ENCODE measurements at regions not wholly inside any gene's neighbourhood (a gene's known extent, or its start where the extent isn't known, plus 50 kb on each side); places are given as distances from the start of the nearest gene placed in this dataset.

GRCh38 chr1:5447503-5447960 lies 544.7 kb downstream of the NPHP4 start:
- Histone ChIP-seq H3K9me3 (ENCODE audit: control insufficient read depth, low read length) (no peaks in the 10 kb centered on the region), H2AFZ (no peak overlapping the region), H3K9ac (no peak overlapping the region), H3K27me3 (ENCODE audit: control insufficient read depth, insufficient read depth, low read length) (no peaks in the 10 kb centered on the region), H3K4me1 (no peaks in the 10 kb centered on the region), H3K79me2 (no peaks in the 10 kb centered on the region), H3K27ac (no peak overlapping the region), H3K4me2 (ENCODE audit: low read length) (no peak overlapping the region), H3K36me3 (ENCODE audit: control insufficient read depth, insufficient read depth, low read length) (no peaks in the 10 kb centered on the region), H3K4me3 (ENCODE audit: low read depth, low read length) (no peak overlapping the region)
- TF ChIP-seq CTCF (IDR thresholded peaks at IDR 0.05) = no peak

GRCh38 chr1:5444396-5444795 lies 547.8 kb downstream of the NPHP4 start:
- Histone ChIP-seq H3K27me3 (ENCODE audit: control insufficient read depth, insufficient read depth, low read length) (no peaks in the 10 kb centered on the region), H2AFZ (no peak overlapping the region), H3K27ac (no peak overlapping the region), H3K79me2 (no peaks in the 10 kb centered on the region), H3K9me3 (ENCODE audit: control insufficient read depth, low read length) (no peaks in the 10 kb centered on the region), H3K4me2 (ENCODE audit: low read length) (no peak overlapping the region), H3K4me3 (ENCODE audit: low read depth, low read length) (no peak overlapping the region), H3K9ac (no peak overlapping the region), H3K36me3 (ENCODE audit: control insufficient read depth, insufficient read depth, low read length) (no peaks in the 10 kb centered on the region), H3K4me1 (no peaks in the 10 kb centered on the region)
- no peak for TF ChIP-seq CTCF (IDR thresholded peaks at IDR 0.05)

GRCh38 chr1:5436808-5437207 lies 555.4 kb downstream of the NPHP4 start:
- H3K4me1 ChIP-seq = no peaks in the 10 kb centered on the region
- no peak overlapping the region for H3K4me2 ChIP-seq (ENCODE audit: low read length)
- H3K27me3 ChIP-seq (ENCODE audit: control insufficient read depth, insufficient read depth, low read length) = no peaks in the 10 kb centered on the region
- TF ChIP-seq CTCF (IDR thresholded peaks at IDR 0.05) = no peak
- H3K9me3 ChIP-seq (ENCODE audit: control insufficient read depth, low read length) = no peaks in the 10 kb centered on the region
- no peak overlapping the region for H2AFZ ChIP-seq
- H3K27ac ChIP-seq = no peak overlapping the region
- no peaks in the 10 kb centered on the region for H3K36me3 ChIP-seq (ENCODE audit: control insufficient read depth, insufficient read depth, low read length)
- H3K79me2 ChIP-seq = no peaks in the 10 kb centered on the region
- no peak overlapping the region for H3K4me3 ChIP-seq (ENCODE audit: low read depth, low read length)
- H3K9ac ChIP-seq = no peak overlapping the region

- Histone ChIP-seq H3K9ac (no peak overlapping the region), H3K27ac (no peak overlapping the region), H3K27me3 (ENCODE audit: control insufficient read depth, insufficient read depth, low read length) (no peaks in the 10 kb centered on the region)
These were observed 556.8 kb downstream of the NPHP4 start for GRCh38 chr1:5435414-5435813.

More at GRCh38 chr1:5435414-5435813, 556.8 kb downstream of the NPHP4 start:
- Histone ChIP-seq H3K4me1 (no peaks in the 10 kb centered on the region), H3K36me3 (ENCODE audit: control insufficient read depth, insufficient read depth, low read length) (no peaks in the 10 kb centered on the region), H3K79me2 (no peaks in the 10 kb centered on the region), H2AFZ (no peak overlapping the region), H3K4me3 (ENCODE audit: low read depth, low read length) (no peak overlapping the region), H3K4me2 (ENCODE audit: low read length) (no peak overlapping the region), H3K9me3 (ENCODE audit: control insufficient read depth, low read length) (no peaks in the 10 kb centered on the region)
- TF ChIP-seq CTCF (IDR thresholded peaks at IDR 0.05) = no peak
